Motor neuron (in vitro differentiated cells): ENCODE measurements at regions not wholly inside any gene's neighbourhood (a gene's known extent, or its start where the extent isn't known, plus 50 kb on each side); places are given as distances from the start of the nearest gene placed in this dataset.
"Not testable (repeated sequence)": the region's sequence is repeated elsewhere in the genome, so short reads cannot be mapped to it uniquely, and the experiment has no call there.

Experiments
- ATAC-seq, 8 experiments: fragments of 200-7000 bp; cut with Tn5 transposase; replicated peaks in 6 of 8; 2 replicates each; pipeline ENCODE4 v1.8.0; 2021; ENCODE audit warnings: mild to moderate bottlenecking in 8 of 8, moderate library complexity in 8 of 8
- H3K27ac ChIP-seq, 2 donors: fragments of 250-450 bp; sonication (Bioruptor Pico); 2 replicates each; pipeline ENCODE4 v1.9.0; 2021; ENCODE audit warnings: antibody characterized with exemption in 2 of 2, mild to moderate bottlenecking in 2 of 2, moderate library complexity in 1 of 2
- H3K4me1 ChIP-seq, 2 donors: fragments of 250-450 bp; sonication (Bioruptor Pico); replicated peaks in 1 of 2; 2 replicates each; pipeline ENCODE4 v1.6.1; 2021; ENCODE audit warnings: antibody characterized with exemption in 2 of 2, mild to moderate bottlenecking in 2 of 2, moderate library complexity in 1 of 2
- H3K4me3 ChIP-seq, 5 donors: fragments of 250-450 bp; sonication (Bioruptor Pico); 2 replicates each; pipeline ENCODE4 v1.9.0; 2021; ENCODE audit warnings: antibody characterized with exemption in 5 of 5, mild to moderate bottlenecking in 5 of 5, moderate library complexity in 4 of 5
- WGBS, 10 experiments: fragments of 450-650 bp; shearing (Covaris generic); methylation state at CpG; one replicate each; pipeline ENCODE4 v1.0.0; 2022; 5-methylcytosine and 5-hydroxymethylcytosine counted together
- in situ Hi-C, 9 experiments: fragments of 400-800 bp; cut with MboI; loops; one replicate each; pipeline ENCODE4 v1.15.0; 2021; ENCODE audit warnings: low sequenced_read_pairs in 9 of 9, low pct_unique_long_range_greater_than_20kb in 2 of 9; ENCODE audit not compliant: unreplicated experiment in 9 of 9

DNA sequence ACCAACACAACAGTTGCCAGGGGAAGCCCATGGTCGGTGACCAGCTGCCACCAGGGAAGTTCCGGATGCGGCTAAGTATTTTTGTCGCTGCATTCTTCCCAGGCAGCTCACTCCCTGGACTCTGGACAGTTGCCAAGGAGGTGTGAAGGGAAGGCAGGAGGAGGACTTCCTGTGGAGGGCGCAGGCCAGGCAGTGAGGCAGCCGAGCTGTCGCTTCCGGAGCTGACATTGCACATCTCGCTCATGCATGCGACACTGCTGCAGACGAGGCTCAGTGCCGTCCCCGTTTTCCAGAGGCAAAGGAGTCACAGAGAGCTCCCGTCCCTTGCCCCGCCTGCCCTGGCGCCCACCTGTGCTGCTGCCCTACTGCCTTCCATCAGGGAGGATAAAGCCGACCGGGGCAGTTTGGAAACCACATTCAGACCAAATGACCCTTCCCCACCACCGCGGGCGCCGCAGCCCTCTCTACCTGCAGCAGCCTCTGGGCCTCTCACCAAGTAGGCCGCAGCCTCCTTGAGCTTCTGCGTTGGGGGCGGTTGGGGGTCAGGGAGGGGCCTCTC lies 81.4 kb downstream of the NENF start:
- peaks cover 19 to 33% of the 10 kb centered on the region in 2 donors for H3K4me1 ChIP-seq
- no peak overlapping the region for H3K27ac ChIP-seq
- peak in 6 of 8 experiments; percentile 6 to 40 (median 15) for ATAC-seq
- H3K4me3 ChIP-seq: no peak overlapping the region
- WGBS, 10 experiments: 10 to 83% (median 66%) methylated on average over 1 to 11 of the region's 25 CpGs; no CpG with 5 or more reads in 4 of the 10 experiments
- in situ Hi-C loops: no loop called here

- H3K27ac ChIP-seq: no peak overlapping the region
- peaks cover 19 to 33% of the 10 kb centered on the region in 2 donors for H3K4me1 ChIP-seq
- no CpG with 5 or more reads among the region's 36 CpGs for WGBS, 10 experiments
- ATAC-seq: peak in 7 of 8 experiments; percentile 26 to 82 (median 47)
- in situ Hi-C loops: no loop called here
- H3K4me3 ChIP-seq: no peak overlapping the region
Measured at GRCh38 chr1:212514782-212515181, 82.1 kb downstream of the NENF start.

- H3K27ac ChIP-seq: peak overlapping the region in 1 of 2 donors; percentile 5
- no peak overlapping the region for H3K4me3 ChIP-seq
- ATAC-seq: peak in 7 of 8 experiments; percentile 11 to 63 (median 22)
- in situ Hi-C loops: no loop called here
- 18 to 76% (median 25%) methylated on average over 5 to 10 of the region's 12 CpGs; no CpG with 5 or more reads in 3 of the 10 experiments for WGBS, 10 experiments
- H3K4me1 ChIP-seq: peaks cover 19 to 33% of the 10 kb centered on the region in 2 donors
Measured at GRCh38 chr1:212515329-212515760, 82.6 kb downstream of the NENF start.

DNA sequence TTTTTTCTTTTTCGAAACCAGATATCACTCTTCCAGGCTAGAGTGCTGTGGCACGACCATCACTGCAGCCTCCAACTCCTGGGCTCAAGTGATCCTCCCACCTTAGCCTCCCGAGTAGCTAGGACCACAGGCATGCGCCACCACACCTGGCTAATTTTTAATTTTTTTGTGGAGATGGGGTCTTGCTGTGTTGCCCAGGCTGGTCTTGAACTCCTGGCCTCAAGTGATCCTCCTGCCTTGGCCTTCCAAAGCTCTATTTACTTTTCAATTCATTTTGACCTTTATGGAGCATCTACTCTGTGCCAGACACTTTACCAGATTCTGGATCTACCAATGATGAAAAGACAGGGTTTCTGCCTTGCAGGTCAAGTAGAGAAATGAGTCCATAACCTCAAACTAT lies 83.3 kb downstream of the NENF start:
- H3K27ac ChIP-seq, ATAC-seq, H3K4me3 ChIP-seq, in situ Hi-C loops: not testable (repeated sequence)
- WGBS, 10 experiments: 74 to 97% (median 88%) methylated on average over 2 to 4 of the region's 4 CpGs
- H3K4me1 ChIP-seq: peaks cover 19 to 33% of the 10 kb centered on the region in 2 donors

GRCh38 chr1:212518188-212519054 lies 85.7 kb downstream of the NENF start:
- in situ Hi-C loops: no loop called here
- 0 to 80% (median 52%) methylated on average over 1 to 12 of the region's 14 CpGs; no CpG with 5 or more reads in 2 of the 10 experiments for WGBS, 10 experiments
- Histone ChIP-seq H3K27ac (no peak overlapping the region), H3K4me3 (no peak overlapping the region), H3K4me1 (peaks cover 19 to 33% of the 10 kb centered on the region in 2 donors)
- ATAC-seq: peak; percentile 24 to 91 (median 64)

DNA sequence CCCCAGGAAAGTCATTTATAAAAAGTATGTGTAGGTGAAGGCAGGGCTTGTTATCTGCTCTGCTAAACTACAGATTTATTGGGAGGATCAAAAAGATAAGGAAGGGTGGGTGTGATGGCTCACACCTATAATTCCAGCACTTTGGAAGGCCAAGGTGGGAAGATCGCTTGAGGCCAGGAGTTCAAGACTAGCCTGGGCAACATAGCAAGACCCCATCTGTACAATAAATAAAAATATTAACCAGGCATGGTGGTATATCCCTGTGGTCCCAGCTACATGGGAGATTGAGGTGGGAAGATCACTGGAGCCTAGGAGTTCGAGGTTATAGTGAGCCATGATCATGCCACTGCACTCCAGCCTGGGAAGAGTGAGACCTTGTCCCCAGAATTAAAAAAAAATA lies 86.4 kb downstream of the NENF start:
- in situ Hi-C loops: no loop called here
- Histone ChIP-seq H3K27ac (no peak overlapping the region), H3K4me1 (peaks cover 19 to 26% of the 10 kb centered on the region in 2 donors), H3K4me3 (no peak overlapping the region)
- 50 to 100% (median 85%) methylated on average over 1 to 2 of the region's 2 CpGs; no CpG with 5 or more reads in 1 of the 10 experiments for WGBS, 10 experiments
- ATAC-seq: no peak

DNA sequence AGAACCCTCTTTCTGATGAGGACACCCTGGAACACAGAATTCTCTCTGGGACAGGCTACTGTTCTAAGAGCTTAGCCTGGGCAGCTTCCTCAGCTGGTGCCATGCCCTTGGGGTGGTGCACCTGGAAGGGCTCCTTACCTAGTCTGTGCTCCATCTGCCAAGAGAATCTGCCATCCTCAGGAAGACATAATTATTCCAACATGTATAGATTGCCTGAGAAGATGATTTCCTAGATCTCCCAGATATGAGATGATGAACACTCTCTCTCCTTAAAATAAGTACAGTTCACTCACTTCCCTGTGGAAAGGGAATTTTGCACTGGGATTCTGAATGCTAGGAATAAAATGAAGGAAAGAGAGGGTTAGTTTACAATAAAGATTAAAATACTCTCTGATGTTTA lies 87.6 kb downstream of the NENF start:
- peaks cover 13 to 14% of the 10 kb centered on the region in 2 donors for H3K4me1 ChIP-seq
- ATAC-seq: no peak
- no peak overlapping the region for H3K4me3 ChIP-seq
- no peak overlapping the region for H3K27ac ChIP-seq
- in situ Hi-C loops: no loop called here

GRCh38 chr1:212520746-212521145 lies 87.8 kb upstream of the ATF3 start:
- ATAC-seq: no peak
- H3K4me1 ChIP-seq: peaks cover 9 to 10% of the 10 kb centered on the region in 2 donors

DNA sequence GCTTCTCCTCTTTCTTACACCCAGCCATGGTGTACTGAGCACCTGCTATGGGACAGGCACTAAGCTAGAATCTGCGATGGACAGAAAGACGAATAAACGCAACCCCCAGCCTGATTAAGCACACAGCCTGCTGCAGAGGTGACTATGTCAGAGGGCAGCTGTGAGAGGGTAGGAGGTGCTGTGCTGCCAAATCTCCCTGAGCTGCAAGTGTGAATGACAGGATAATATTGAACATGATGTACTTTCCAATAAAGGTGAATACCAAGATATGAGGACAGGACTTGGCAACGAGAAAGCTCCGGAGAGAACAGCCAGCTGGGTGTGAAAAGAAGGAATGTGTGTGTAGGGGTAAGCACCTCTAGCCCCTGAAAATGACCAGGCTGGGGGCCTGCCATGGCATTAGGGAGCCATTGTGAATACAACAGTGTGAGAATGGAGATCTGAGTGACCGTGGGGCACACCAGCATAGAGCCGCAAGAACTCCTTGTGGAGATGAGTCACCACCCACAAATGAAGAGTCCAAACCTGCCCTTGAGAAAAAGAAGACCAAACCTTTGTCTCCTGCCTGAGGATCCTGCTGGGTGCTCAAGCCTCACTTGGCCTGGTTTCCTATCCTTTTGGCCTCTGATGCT lies 83.0 kb upstream of the ATF3 start:
- in situ Hi-C loops: no loop called here
- ATAC-seq: peak in 2 of 8 experiments; percentile 22 to 56
- 33 to 100% (median 79%) methylated on average over 1 to 7 of the region's 7 CpGs for WGBS, 10 experiments

More at GRCh38 chr1:212520746-212521145, 87.8 kb upstream of the ATF3 start:
- no peak overlapping the region for H3K27ac ChIP-seq
- 50 to 100% (median 77%) methylated on average over 1 to 5 of the region's 5 CpGs; no CpG with 5 or more reads in 2 of the 10 experiments for WGBS, 10 experiments
- in situ Hi-C loops: no loop called here
- no peak overlapping the region for H3K4me3 ChIP-seq

DNA sequence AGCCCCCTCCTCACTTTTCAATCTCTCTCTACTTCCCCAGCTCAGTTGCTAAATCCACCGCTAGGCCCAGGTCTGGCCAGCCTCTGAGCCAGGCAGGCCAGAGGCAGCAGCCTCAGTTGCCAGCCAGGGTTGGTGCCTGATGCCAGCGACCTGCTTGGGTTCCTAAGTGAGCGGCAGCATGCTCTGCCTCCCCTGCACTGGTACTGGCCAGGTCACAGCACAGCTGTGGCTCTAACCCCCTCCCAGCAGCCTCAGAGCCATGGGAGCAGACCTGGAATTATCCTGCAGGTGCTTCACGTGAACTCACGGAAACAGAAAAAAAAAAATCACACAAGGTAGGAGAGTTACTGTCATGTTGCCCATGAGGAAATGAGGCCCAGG lies 82.5 kb upstream of the ATF3 start:
- 0 to 100% (median 96%) methylated on average over 1 to 4 of the region's 5 CpGs; no CpG with 5 or more reads in 5 of the 10 experiments for WGBS, 10 experiments
- ATAC-seq: no peak

More for the DNA sequence above, 83.0 kb upstream of the ATF3 start:
- H3K27ac ChIP-seq: no peak overlapping the region
- peaks cover 6 to 15% of the 10 kb centered on the region in 2 donors for H3K4me1 ChIP-seq
- H3K4me3 ChIP-seq: no peak overlapping the region

GRCh38 chr1:212528501-212528900 lies 80.1 kb upstream of the ATF3 start:
- in situ Hi-C loops: no loop called here
- H3K4me3 ChIP-seq: no peak overlapping the region
- ATAC-seq: no peak
- H3K27ac ChIP-seq: no peak overlapping the region
- WGBS, 10 experiments: 0 to 100% (median 82%) methylated on average over 1 of the region's 1 CpG; no CpG with 5 or more reads in 2 of the 10 experiments
- H3K4me1 ChIP-seq: peaks cover 6 to 15% of the 10 kb centered on the region in 2 donors

More for the DNA sequence above, 82.5 kb upstream of the ATF3 start:
- Histone ChIP-seq H3K27ac (no peak overlapping the region), H3K4me1 (peaks cover 6 to 15% of the 10 kb centered on the region in 2 donors), H3K4me3 (no peak overlapping the region)
- in situ Hi-C loops: no loop called here

DNA sequence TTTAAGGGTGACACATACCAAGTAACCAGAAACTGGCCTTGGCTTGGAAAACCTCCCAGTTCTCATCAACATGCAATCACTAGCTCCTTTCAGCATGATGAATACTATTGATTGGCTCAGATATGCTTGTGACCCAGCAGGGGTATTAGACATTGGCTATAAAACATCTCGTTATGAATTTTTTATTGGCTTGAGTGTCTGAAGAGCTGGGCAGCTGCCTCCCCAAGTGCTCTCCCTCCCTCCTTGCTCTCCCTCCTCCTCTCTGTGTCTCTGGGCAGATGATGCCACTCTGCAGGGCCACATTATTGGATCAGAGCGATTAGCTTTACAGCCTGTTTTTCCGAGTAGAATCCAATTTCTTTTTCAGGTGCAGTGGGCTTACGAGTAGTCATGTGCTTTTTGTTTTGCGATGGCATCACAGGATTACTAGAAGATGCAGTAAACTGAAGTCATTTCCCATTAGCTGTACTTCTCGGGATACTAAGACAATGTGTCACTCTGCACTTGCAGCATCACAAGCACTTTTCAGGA lies 79.3 kb upstream of the ATF3 start:
- 9 to 89% (median 77%) methylated on average over 2 to 6 of the region's 6 CpGs for WGBS, 10 experiments
- ATAC-seq: peak; percentile 47 to 99 (median 92)
- Histone ChIP-seq H3K4me3 (no peak overlapping the region), H3K4me1 (peaks cover 6 to 15% of the 10 kb centered on the region in 2 donors), H3K27ac (peak overlapping the region; percentile 27 to 29)
- in situ Hi-C loops: no loop called here

GRCh38 chr1:212531267-212531666 lies 77.3 kb upstream of the ATF3 start:
- no peak for ATAC-seq
- in situ Hi-C loops: no loop called here
- Histone ChIP-seq H3K4me1 (peaks cover 6 to 15% of the 10 kb centered on the region in 2 donors), H3K4me3 (no peak overlapping the region), H3K27ac (no peak overlapping the region)
- 56 to 89% (median 72%) methylated on average over 1 to 3 of the region's 3 CpGs; no CpG with 5 or more reads in 1 of the 10 experiments for WGBS, 10 experiments
